Astrocyte (in vitro differentiated cells and primary cell): ENCODE measurements at regions not wholly inside any gene's neighbourhood (a gene's known extent, or its start where the extent isn't known, plus 50 kb on each side); places are given as distances from the start of the nearest gene placed in this dataset.

Source experiments
- EZH2 ChIP-seq: IDR thresholded peaks from 2 replicates; pipeline ENCODE4 v1.6.1; 2012; ENCODE audit warnings: mild to moderate bottlenecking, low read length, inconsistent platforms; ENCODE audit not compliant: insufficient read depth
- TF ChIP-seq, protein P1 (sequence below): IDR thresholded peaks from 2 replicates; pipeline ENCODE4 v1.5.1; 2011; ENCODE audit warnings: low read depth, mild to moderate bottlenecking, inconsistent platforms, low read length, moderate library complexity; ENCODE audit not compliant: insufficient read depth

DNA sequence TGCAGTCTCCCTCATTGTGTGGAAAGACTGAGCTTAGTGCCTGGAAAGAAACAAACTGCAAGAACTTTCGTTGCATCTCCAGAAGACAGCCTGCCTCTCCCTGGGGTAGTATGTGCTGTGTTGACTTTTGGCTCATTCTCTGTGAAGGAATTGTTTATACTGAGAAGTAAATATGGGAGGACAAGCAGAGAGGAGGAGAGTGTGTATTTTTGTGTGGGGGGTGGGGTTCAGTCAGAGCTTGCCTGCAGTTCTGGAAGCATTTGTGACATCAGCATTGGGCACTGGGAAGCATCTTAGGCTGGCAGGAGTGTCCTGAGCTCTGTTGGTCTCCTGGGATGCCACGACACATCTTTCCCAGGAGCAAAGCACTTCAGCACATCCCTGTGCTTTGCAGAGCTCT lies 147.9 kb downstream of the HS3ST3B1 start:
- TF ChIP-seq, protein P1, sequence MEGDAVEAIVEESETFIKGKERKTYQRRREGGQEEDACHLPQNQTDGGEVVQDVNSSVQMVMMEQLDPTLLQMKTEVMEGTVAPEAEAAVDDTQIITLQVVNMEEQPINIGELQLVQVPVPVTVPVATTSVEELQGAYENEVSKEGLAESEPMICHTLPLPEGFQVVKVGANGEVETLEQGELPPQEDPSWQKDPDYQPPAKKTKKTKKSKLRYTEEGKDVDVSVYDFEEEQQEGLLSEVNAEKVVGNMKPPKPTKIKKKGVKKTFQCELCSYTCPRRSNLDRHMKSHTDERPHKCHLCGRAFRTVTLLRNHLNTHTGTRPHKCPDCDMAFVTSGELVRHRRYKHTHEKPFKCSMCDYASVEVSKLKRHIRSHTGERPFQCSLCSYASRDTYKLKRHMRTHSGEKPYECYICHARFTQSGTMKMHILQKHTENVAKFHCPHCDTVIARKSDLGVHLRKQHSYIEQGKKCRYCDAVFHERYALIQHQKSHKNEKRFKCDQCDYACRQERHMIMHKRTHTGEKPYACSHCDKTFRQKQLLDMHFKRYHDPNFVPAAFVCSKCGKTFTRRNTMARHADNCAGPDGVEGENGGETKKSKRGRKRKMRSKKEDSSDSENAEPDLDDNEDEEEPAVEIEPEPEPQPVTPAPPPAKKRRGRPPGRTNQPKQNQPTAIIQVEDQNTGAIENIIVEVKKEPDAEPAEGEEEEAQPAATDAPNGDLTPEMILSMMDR = no peak
- no peak for TF ChIP-seq EZH2
